ENCODE measurements at regions not wholly inside any gene's neighbourhood (a gene's known extent, or its start where the extent isn't known, plus 50 kb on each side); places are given as distances from the start of the nearest gene placed in this dataset.

- no peak for TF ChIP-seq POLR2A (IDR thresholded peaks at IDR 0.05; ENCODE audit: low read depth)
- no peak for TF ChIP-seq CTCF (IDR thresholded peaks at IDR 0.05)
- no peak for TF ChIP-seq POLR2AphosphoS5 (IDR thresholded peaks at IDR 0.05)
Observed at GRCh38 chr11:109726061-109726460, 304.1 kb downstream of the C11orf87 start.

Data from esophagus muscularis mucosa (tissue), 3 donors.